ENCODE measurements at regions not wholly inside any gene's neighbourhood (a gene's known extent, or its start where the extent isn't known, plus 50 kb on each side); places are given as distances from the start of the nearest gene placed in this dataset.

DNA sequence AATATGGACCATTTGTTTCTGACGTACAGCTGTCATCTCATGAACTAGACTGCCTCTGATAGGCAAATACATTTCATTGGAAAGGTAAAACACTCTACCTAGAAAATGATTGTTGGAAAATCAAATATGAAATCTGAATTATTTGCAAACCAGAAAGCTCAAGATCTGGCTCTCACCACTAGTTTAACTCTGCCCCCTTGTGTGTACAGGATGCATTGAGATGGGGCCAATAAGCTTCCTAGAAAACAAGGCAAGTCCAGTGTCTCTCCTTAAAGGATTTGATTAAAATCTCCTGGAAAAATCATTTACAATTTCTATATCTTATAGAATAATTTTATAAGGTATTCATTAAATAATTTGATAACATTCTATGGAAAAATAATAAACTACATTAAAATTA is 311.9 kb upstream of the ANKH start:
- TF ChIP-seq SIRT6 (IDR thresholded peaks at IDR 0.05; ENCODE audit: low read depth, low read length) (no peak), ZNF175 (CRISPR knock-in tag; IDR thresholded peaks at IDR 0.05; ENCODE audit: low read depth) (no peak), BRF1 (IDR thresholded peaks at IDR 0.05; ENCODE audit: borderline replicate concordance, extremely low read depth, insufficient read length) (no peak), CC2D1A (IDR thresholded peaks at IDR 0.05) (no peak)
- TF ChIP-seq, protein P1, sequence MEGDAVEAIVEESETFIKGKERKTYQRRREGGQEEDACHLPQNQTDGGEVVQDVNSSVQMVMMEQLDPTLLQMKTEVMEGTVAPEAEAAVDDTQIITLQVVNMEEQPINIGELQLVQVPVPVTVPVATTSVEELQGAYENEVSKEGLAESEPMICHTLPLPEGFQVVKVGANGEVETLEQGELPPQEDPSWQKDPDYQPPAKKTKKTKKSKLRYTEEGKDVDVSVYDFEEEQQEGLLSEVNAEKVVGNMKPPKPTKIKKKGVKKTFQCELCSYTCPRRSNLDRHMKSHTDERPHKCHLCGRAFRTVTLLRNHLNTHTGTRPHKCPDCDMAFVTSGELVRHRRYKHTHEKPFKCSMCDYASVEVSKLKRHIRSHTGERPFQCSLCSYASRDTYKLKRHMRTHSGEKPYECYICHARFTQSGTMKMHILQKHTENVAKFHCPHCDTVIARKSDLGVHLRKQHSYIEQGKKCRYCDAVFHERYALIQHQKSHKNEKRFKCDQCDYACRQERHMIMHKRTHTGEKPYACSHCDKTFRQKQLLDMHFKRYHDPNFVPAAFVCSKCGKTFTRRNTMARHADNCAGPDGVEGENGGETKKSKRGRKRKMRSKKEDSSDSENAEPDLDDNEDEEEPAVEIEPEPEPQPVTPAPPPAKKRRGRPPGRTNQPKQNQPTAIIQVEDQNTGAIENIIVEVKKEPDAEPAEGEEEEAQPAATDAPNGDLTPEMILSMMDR (IDR thresholded peaks at IDR 0.05 in 2 of 3, conservative IDR thresholded peaks at IDR 0.05 in 1 of 3; ENCODE audit: insufficient read depth in 2 of 3, low read depth in 1 of 3, low read length in 3 of 3) = no peak

Measured in K562 (cell line).